H1 (cell line): ENCODE measurements at regions not wholly inside any gene's neighbourhood (a gene's known extent, or its start where the extent isn't known, plus 50 kb on each side); places are given as distances from the start of the nearest gene placed in this dataset.
"Not testable (repeated sequence)": the region's sequence is repeated elsewhere in the genome, so short reads cannot be mapped to it uniquely, and the experiment has no call there.

Experiments
- CTCF ChIA-PET: fragments of 300-600 bp; sonication (Branson Sonifier 250); formaldehyde crosslinking; loops from one replicate; lab custom pipeline; 2021; ENCODE audit not compliant: partially characterized antibody; lab: Charles Lee
- POLR2A ChIA-PET: fragments of 300-600 bp; sonication (Branson Sonifier 250); formaldehyde crosslinking; loops from one replicate; lab custom pipeline; 2021; ENCODE audit warnings: inconsistent platforms; ENCODE audit not compliant: partially characterized antibody; lab: Charles Lee
- DNase-seq, 2 experiments: peaks; one replicate each; pipeline versions ENCODE4 v3.0.0 to v3.0.0-alpha.2; 2010 to 2022; ENCODE audit warnings: low spot score in 2 of 2, low read depth in 1 of 2, mixed read lengths in 1 of 2
- FAIRE-seq: peaks from 2 replicates; lab custom pipeline; 2011; peaks lifted over from hg19 to GRCh38; lab: Jason Lieb, UNC
- H2AFZ ChIP-seq: 2 replicates; pipeline ENCODE4 v1.8.1; 2012; ENCODE audit warnings: low read length, inconsistent platforms
- H2AK5ac ChIP-seq: 2 replicates; pipeline ENCODE4 v1.6.1; 2013; ENCODE audit warnings: low read depth, low read length
- H2BK120ac ChIP-seq: replicated peaks from 2 replicates; pipeline ENCODE3; 2013; ENCODE audit warnings: low read depth, low read length, inconsistent platforms
- H2BK12ac ChIP-seq: 2 replicates; pipeline ENCODE4 v1.6.1; 2013; ENCODE audit warnings: low read depth, low read length
- H2BK15ac ChIP-seq: 2 replicates; pipeline ENCODE4 v1.6.1; 2013; ENCODE audit warnings: low read length
- H2BK20ac ChIP-seq: 2 replicates; pipeline ENCODE4 v1.6.1; 2013; ENCODE audit warnings: low read length
- H2BK5ac ChIP-seq: 2 replicates; pipeline ENCODE4 v1.6.1; 2013; ENCODE audit warnings: low read depth, low read length
- H3K14ac ChIP-seq: 2 replicates; pipeline ENCODE4 v1.6.1; 2013; ENCODE audit warnings: inconsistent platforms; ENCODE audit not compliant: insufficient read length
- H3K18ac ChIP-seq: 2 replicates; pipeline ENCODE4 v1.6.1; 2013; ENCODE audit warnings: low read length; ENCODE audit errors: extremely low read depth
- H3K23ac ChIP-seq: 2 replicates; pipeline ENCODE4 v1.6.1; 2013; ENCODE audit warnings: inconsistent platforms; ENCODE audit not compliant: insufficient read length
- H3K23me2 ChIP-seq: 2 replicates; pipeline ENCODE4 v1.6.1; 2013; ENCODE audit warnings: low read depth, low read length
- H3K27ac ChIP-seq: 2 replicates; pipeline ENCODE4 v1.6.1; 2011; ENCODE audit warnings: low read depth, low read length, inconsistent platforms
- H3K27me3 ChIP-seq, 4 experiments: replicated peaks in 1 of 4; 1 replicate in 1 of 4; 2 replicates in 3 of 4; pipeline versions ENCODE4 v1.6.1 to v1.8.1; 2011 to 2013; ENCODE audit warnings: low read length in 3 of 4, mild to moderate bottlenecking in 3 of 4, inconsistent platforms in 2 of 4, mixed read lengths in 2 of 4, moderate library complexity in 1 of 4; ENCODE audit not compliant: control insufficient read depth in 3 of 4, insufficient read depth in 3 of 4; ENCODE audit errors: extremely low read depth in 1 of 4
- H3K36me3 ChIP-seq, 4 experiments: 2 replicates each; pipeline versions ENCODE4 v1.6.1 to v1.8.1; 2011 to 2013; ENCODE audit warnings: mild to moderate bottlenecking in 4 of 4, low read length in 3 of 4, moderate library complexity in 2 of 4, control low read depth in 1 of 4, inconsistent platforms in 1 of 4; ENCODE audit not compliant: insufficient read depth in 4 of 4, control insufficient read depth in 2 of 4
- H3K4ac ChIP-seq: replicated peaks from 2 replicates; pipeline ENCODE3; 2013; ENCODE audit warnings: low read length, low read depth, mixed read lengths, inconsistent platforms; ENCODE audit not compliant: insufficient read length
- H3K4me1 ChIP-seq, 4 experiments: replicated peaks in 1 of 4; 1 replicate in 1 of 4; 2 replicates in 3 of 4; pipeline versions ENCODE4 v1.6.1 to v1.8.1; 2011 to 2013; ENCODE audit warnings: low read length in 3 of 4, inconsistent platforms in 2 of 4, mixed read lengths in 1 of 4; ENCODE audit not compliant: insufficient read depth in 4 of 4, control insufficient read depth in 3 of 4
- H3K4me2 ChIP-seq, 2 experiments: 2 replicates each; pipeline versions ENCODE4 v1.6.1 to v1.8.1; 2011 to 2013; ENCODE audit warnings: low read depth in 2 of 2, low read length in 2 of 2, control low read depth in 1 of 2, inconsistent platforms in 1 of 2, mild to moderate bottlenecking in 1 of 2; ENCODE audit not compliant: insufficient read depth in 1 of 2
- H3K4me3 ChIP-seq, 4 experiments: fragments of 200-600, 300-600 bp in 1 of 4; sonication (generic), shearing (Covaris generic), sonication (Bioruptor Twin) in 1 of 4; 2 replicates each; pipeline versions ENCODE4 v1.5.1 to v1.8.1; 2011 to 2016; ENCODE audit warnings: low read length in 4 of 4, low read depth in 3 of 4, control low read depth in 2 of 4, inconsistent platforms in 2 of 4, mild to moderate bottlenecking in 2 of 4, mixed read lengths in 1 of 4, moderate library complexity in 1 of 4; ENCODE audit not compliant: insufficient read depth in 2 of 4; ENCODE audit errors: extremely low read depth in 1 of 4
- H3K56ac ChIP-seq: replicated peaks from 2 replicates; pipeline ENCODE3; 2013; ENCODE audit warnings: low read depth, mild to moderate bottlenecking, mixed read lengths, low read length, inconsistent platforms; ENCODE audit not compliant: insufficient read length
- H3K79me1 ChIP-seq: 2 replicates; pipeline ENCODE4 v1.6.1; 2013; ENCODE audit warnings: low read depth, low read length, control low read depth
- H3K79me2 ChIP-seq, 2 experiments: 2 replicates each; pipeline versions ENCODE4 v1.6.1 to v1.8.1; 2012 to 2013; ENCODE audit warnings: low read length in 2 of 2, mild to moderate bottlenecking in 2 of 2, inconsistent platforms in 1 of 2; ENCODE audit not compliant: insufficient read depth in 2 of 2, control insufficient read depth in 1 of 2
- H3K9ac ChIP-seq, 4 experiments: replicated peaks in 1 of 4; 1 replicate in 1 of 4; 2 replicates in 3 of 4; pipeline versions ENCODE4 v1.6.1 to v1.8.1; 2011 to 2013; ENCODE audit warnings: low read depth in 3 of 4, low read length in 3 of 4, control low read depth in 2 of 4, mild to moderate bottlenecking in 2 of 4, moderate library complexity in 2 of 4, inconsistent platforms in 1 of 4; ENCODE audit errors: extremely low read depth in 1 of 4
- H3K9me3 ChIP-seq, 2 experiments: 2 replicates each; pipeline versions ENCODE4 v1.6.1 to v1.8.1; 2012 to 2013; ENCODE audit warnings: mild to moderate bottlenecking in 2 of 2, moderate library complexity in 2 of 2, control low read depth in 1 of 2, inconsistent platforms in 1 of 2, low read depth in 1 of 2, low read length in 1 of 2, mixed read lengths in 1 of 2; ENCODE audit not compliant: insufficient read depth in 2 of 2
- H4K20me1 ChIP-seq, 2 experiments: replicated peaks in 1 of 2; 2 replicates each; pipeline versions ENCODE3 to v1.8.1; 2011 to 2013; ENCODE audit warnings: inconsistent platforms in 2 of 2, low read length in 2 of 2, mild to moderate bottlenecking in 1 of 2; ENCODE audit not compliant: insufficient read depth in 2 of 2, control insufficient read depth in 1 of 2
- H4K5ac ChIP-seq: 2 replicates; pipeline ENCODE4 v1.6.1; 2013; ENCODE audit warnings: low read length, low read depth, mixed read lengths, inconsistent platforms; ENCODE audit not compliant: insufficient read length
- H4K8ac ChIP-seq: 2 replicates; pipeline ENCODE4 v1.8.0; 2013; ENCODE audit warnings: mild to moderate bottlenecking, moderate library complexity, low read length, inconsistent platforms; ENCODE audit not compliant: insufficient read depth; ENCODE audit errors: extremely low read depth
- H4K91ac ChIP-seq: replicated peaks from 2 replicates; pipeline ENCODE3; 2013; ENCODE audit warnings: low read length, mixed read lengths, inconsistent platforms; ENCODE audit not compliant: insufficient read length
- WGBS, 2 experiments: shearing (Covaris generic) in 1 of 2; methylation state at CpG; one replicate each; pipeline versions ENCODE4 v1.1.6 to v1.1.7; 2013 to 2015; ENCODE audit warnings: low lambda C conversion rate in 2 of 2, mixed read lengths in 2 of 2, inconsistent platforms in 1 of 2, low coverage in 1 of 2, missing lambda C conversion rate in 1 of 2; ENCODE audit not compliant: insufficient replicate concordance in 2 of 2, insufficient coverage in 1 of 2, insufficient read length in 1 of 2; ENCODE audit errors: extremely low coverage in 1 of 2, missing lambda C conversion rate in 1 of 2; 5-methylcytosine and 5-hydroxymethylcytosine counted together

GRCh38 chr13:62711948-62712347 is 1296.3 kb upstream of the PCDH20 start:
- H4K8ac ChIP-seq, CTCF ChIA-PET, H3K23me2 ChIP-seq, H3K36me3 ChIP-seq, H3K79me1 ChIP-seq, H3K4me1 ChIP-seq, H3K27ac ChIP-seq, H2AK5ac ChIP-seq, H2BK12ac ChIP-seq, POLR2A ChIA-PET, H3K23ac ChIP-seq, FAIRE-seq, H3K18ac ChIP-seq, H3K14ac ChIP-seq, H4K20me1 ChIP-seq, H2BK5ac ChIP-seq, H4K91ac ChIP-seq, H2BK20ac ChIP-seq, H2BK15ac ChIP-seq, DNase-seq, H3K4me3 ChIP-seq, H3K9ac ChIP-seq, H3K4ac ChIP-seq, H4K5ac ChIP-seq, H3K56ac ChIP-seq, H3K27me3 ChIP-seq, H2BK120ac ChIP-seq, H3K9me3 ChIP-seq, H3K4me2 ChIP-seq, H2AFZ ChIP-seq, H3K79me2 ChIP-seq: not testable (repeated sequence)
- WGBS, 2 experiments: 99% methylated on average over 7 of the region's 7 CpGs; no CpG with 5 or more reads in 1 of the 2 experiments
